ENCODE measurements at regions not wholly inside any gene's neighbourhood (a gene's known extent, or its start where the extent isn't known, plus 50 kb on each side); places are given as distances from the start of the nearest gene placed in this dataset.

- TF ChIP-seq CTCF (conservative IDR thresholded peaks at IDR 0.05; ENCODE audit: low read depth, low read length) (no peak), USF2 (IDR thresholded peaks at IDR 0.05; ENCODE audit: low read depth, low read length) (no peak), RFX5 (IDR thresholded peaks at IDR 0.05; ENCODE audit: low read depth, low read length) (no peak), POLR2A (IDR thresholded peaks at IDR 0.05; ENCODE audit: low read depth, low read length) (no peak), FOS (IDR thresholded peaks at IDR 0.05; ENCODE audit: low read depth, low read length) (no peak), RAD21 (IDR thresholded peaks at IDR 0.05; ENCODE audit: low read length) (no peak), MAFK (IDR thresholded peaks at IDR 0.05; ENCODE audit: low read depth, low read length) (no peak), MXI1 (IDR thresholded peaks at IDR 0.05; ENCODE audit: borderline replicate concordance, low read depth, low read length) (no peak), MAZ (IDR thresholded peaks at IDR 0.05; ENCODE audit: borderline replicate concordance, low read depth, low read length) (no peak), SMC3 (IDR thresholded peaks at IDR 0.05; ENCODE audit: low read depth, low read length) (no peak)
These were observed 686.0 kb upstream of the DDX18 start for GRCh38 chr2:117128461-117128860.
